Stimulated activated CD8-positive, alpha-beta memory T cell treated with anti-CD3 and anti-CD28 coated beads, Interleukin-4, amount 100 ng/mL, for 4 hours (primary cell): ENCODE measurements at regions not wholly inside any gene's neighbourhood (a gene's known extent, or its start where the extent isn't known, plus 50 kb on each side); places are given as distances from the start of the nearest gene placed in this dataset.

Experiments
- DNase-seq, 2 donors: peaks; one replicate each; pipeline ENCODE4 v3.0.0-alpha.2; 2020; ENCODE audit warnings: low read depth in 2 of 2, low spot score in 1 of 2

GRCh38 chr6:4591218-4591617, 185.0 kb upstream of the CDYL start:
- no peak for DNase-seq

GRCh38 chr6:4589295-4589694, 186.9 kb upstream of the CDYL start:
- DNase-seq = no peak

GRCh38 chr6:4588581-4588980, 187.6 kb upstream of the CDYL start:
- no peak for DNase-seq

GRCh38 chr6:4588163-4588562, 188.0 kb upstream of the CDYL start:
- no peak for DNase-seq

- no peak for DNase-seq
Observed at GRCh38 chr6:4587171-4587570, 189.0 kb upstream of the CDYL start.

- DNase-seq = no peak
Observed at GRCh38 chr6:4586469-4586859, 189.7 kb upstream of the CDYL start.

- DNase-seq = no peak
Observed at GRCh38 chr6:4585682-4586468, 190.3 kb upstream of the CDYL start.

GRCh38 chr6:4584801-4585200, 191.4 kb upstream of the CDYL start:
- no peak for DNase-seq

GRCh38 chr6:4582506-4583417, 193.4 kb upstream of the CDYL start:
- DNase-seq = no peak

GRCh38 chr6:4581468-4582385, 194.5 kb upstream of the CDYL start:
- DNase-seq = no peak

- DNase-seq = no peak
Observed at GRCh38 chr6:4580361-4580760, 195.8 kb upstream of the CDYL start.

- DNase-seq = no peak
Observed at GRCh38 chr6:4577406-4577805, 198.8 kb upstream of the CDYL start.

GRCh38 chr6:4575714-4576113, 200.5 kb upstream of the CDYL start:
- DNase-seq = no peak

GRCh38 chr6:4574007-4574406, 202.2 kb upstream of the CDYL start:
- no peak for DNase-seq

GRCh38 chr6:4571011-4571410, 205.2 kb upstream of the CDYL start:
- no peak for DNase-seq

GRCh38 chr6:4568138-4568537, 208.1 kb upstream of the CDYL start:
- DNase-seq = no peak

GRCh38 chr6:4567141-4567540, 209.1 kb upstream of the CDYL start:
- DNase-seq = no peak

- no peak for DNase-seq
Observed at GRCh38 chr6:4565301-4566250, 210.6 kb upstream of the CDYL start.

GRCh38 chr6:4564801-4565271, 211.4 kb upstream of the CDYL start:
- DNase-seq = no peak

- no peak for DNase-seq
Observed at GRCh38 chr6:4563877-4564276, 212.3 kb upstream of the CDYL start.
